Lower leg skin (tissue), 4 donors: ENCODE measurements at regions not wholly inside any gene's neighbourhood (a gene's known extent, or its start where the extent isn't known, plus 50 kb on each side); places are given as distances from the start of the nearest gene placed in this dataset.

Source experiments
- DNase-seq, 2 donors: peaks; one replicate each; pipeline ENCODE4 v3.0.0-alpha.2; 2019; ENCODE audit warnings: low spot score in 2 of 2
- H3K4me3 ChIP-seq: fragments of 200-600 bp; sonication (generic); 2 replicates; pipeline ENCODE4 v1.5.1; 2017; ENCODE audit warnings: mild to moderate bottlenecking, low read depth; ENCODE audit not compliant: poor library complexity, severe bottlenecking
- POLR2A ChIP-seq, 2 donors: fragments of 450-650 bp; IDR thresholded peaks; one replicate each; pipeline ENCODE4 v1.6.1; 2016 to 2017; ENCODE audit warnings: antibody characterized with exemption in 2 of 2, mild to moderate bottlenecking in 1 of 2, moderate library complexity in 1 of 2
- WGBS, 2 donors: methylation state at CpG; one replicate each; pipeline ENCODE4 v1.1.5; 2018; 5-methylcytosine and 5-hydroxymethylcytosine counted together
- intact Hi-C: fragments of 100-400 bp; cut with DNase I; formaldehyde crosslinking; loops from one replicate; pipeline ENCODE4 v1.15.0; 2023; ENCODE audit warnings: low total_unique reads
- TF ChIP-seq, protein P1 (sequence below), 3 donors: fragments of 450-650 bp; IDR thresholded peaks; one replicate each; pipeline ENCODE4 v1.5.1; 2016; ENCODE audit warnings: antibody characterized with exemption in 3 of 3, mild to moderate bottlenecking in 3 of 3, moderate library complexity in 2 of 3

DNA sequence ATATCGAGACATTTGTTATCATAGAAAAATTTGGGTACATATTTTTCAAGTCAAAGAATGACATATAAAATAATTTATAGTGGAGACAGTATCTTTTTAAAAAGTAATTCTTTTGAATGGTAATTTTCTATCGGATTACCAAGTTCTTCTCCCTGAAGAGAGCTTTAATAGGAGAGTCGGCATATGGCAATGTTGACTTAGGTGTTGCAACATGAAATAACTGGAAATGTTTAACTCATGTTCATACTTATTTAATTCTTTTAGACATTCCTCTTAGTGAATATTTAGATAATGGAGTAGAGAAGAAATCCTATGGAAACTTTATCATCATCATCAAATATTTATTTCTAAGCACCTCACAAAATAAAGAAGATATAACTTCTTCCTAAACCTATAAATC lies 118.2 kb upstream of the CTNND2 start:
- WGBS, 2 donors, result 51 to 69% methylated on average over 3 of the region's 3 CpGs
- intact Hi-C loops, result no loop called here
- TF ChIP-seq, protein P1, sequence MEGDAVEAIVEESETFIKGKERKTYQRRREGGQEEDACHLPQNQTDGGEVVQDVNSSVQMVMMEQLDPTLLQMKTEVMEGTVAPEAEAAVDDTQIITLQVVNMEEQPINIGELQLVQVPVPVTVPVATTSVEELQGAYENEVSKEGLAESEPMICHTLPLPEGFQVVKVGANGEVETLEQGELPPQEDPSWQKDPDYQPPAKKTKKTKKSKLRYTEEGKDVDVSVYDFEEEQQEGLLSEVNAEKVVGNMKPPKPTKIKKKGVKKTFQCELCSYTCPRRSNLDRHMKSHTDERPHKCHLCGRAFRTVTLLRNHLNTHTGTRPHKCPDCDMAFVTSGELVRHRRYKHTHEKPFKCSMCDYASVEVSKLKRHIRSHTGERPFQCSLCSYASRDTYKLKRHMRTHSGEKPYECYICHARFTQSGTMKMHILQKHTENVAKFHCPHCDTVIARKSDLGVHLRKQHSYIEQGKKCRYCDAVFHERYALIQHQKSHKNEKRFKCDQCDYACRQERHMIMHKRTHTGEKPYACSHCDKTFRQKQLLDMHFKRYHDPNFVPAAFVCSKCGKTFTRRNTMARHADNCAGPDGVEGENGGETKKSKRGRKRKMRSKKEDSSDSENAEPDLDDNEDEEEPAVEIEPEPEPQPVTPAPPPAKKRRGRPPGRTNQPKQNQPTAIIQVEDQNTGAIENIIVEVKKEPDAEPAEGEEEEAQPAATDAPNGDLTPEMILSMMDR (IDR thresholded peaks at IDR 0.05), result no peak
- TF ChIP-seq POLR2A (IDR thresholded peaks at IDR 0.05), result no peak
- H3K4me3 ChIP-seq, result no peak overlapping the region
- DNase-seq, result no peak

DNA sequence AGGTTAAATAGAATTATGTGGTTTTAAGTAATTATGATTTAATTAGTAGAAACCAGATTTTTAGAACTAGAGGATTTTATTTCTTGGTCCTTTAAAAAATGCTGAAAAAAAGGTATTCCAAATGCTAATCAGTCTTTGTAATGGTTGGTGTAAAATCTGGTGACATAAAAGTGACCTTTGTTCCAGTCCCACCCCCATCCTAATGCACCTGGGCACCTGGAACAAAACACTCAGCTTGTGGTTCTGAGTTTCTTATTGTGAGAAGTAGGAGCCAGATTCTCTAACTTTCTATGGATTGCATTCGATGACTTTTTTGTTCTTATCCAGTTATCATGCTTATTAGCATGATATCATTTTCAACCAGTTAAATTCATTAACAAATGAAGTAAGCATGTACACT lies 115.1 kb upstream of the CTNND2 start:
- TF ChIP-seq POLR2A (IDR thresholded peaks at IDR 0.05), result no peak
- TF ChIP-seq, protein P1 (IDR thresholded peaks at IDR 0.05), result no peak
- no peak for DNase-seq
- intact Hi-C loops, result no loop called here
- 88 to 93% methylated on average over 1 of the region's 1 CpG for WGBS, 2 donors
- H3K4me3 ChIP-seq, result no peak overlapping the region

DNA sequence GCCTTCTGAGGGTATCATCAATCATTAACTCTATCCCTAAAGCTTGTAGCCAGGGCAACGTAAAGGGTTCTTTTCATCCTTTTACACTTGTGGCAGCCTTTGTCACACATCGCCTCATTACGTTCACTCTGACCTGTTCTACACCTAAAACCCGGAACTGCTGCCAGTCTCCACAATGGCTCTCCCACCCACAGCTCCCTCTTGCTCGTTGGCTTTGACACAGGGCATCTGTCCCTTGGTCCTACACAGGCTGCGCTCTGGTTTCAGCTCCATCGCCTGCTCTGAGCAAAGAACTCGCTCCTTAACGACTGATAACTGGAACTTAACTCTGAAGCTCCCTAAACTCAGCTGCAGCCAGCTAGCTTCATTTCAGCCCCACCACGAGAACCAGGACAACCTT lies 112.8 kb upstream of the CTNND2 start:
- 76 to 80% methylated on average over 10 of the region's 10 CpGs for WGBS, 2 donors
- DNase-seq, result no peak
- no peak overlapping the region for H3K4me3 ChIP-seq
- intact Hi-C loops, result no loop called here
- TF ChIP-seq, protein P1 (IDR thresholded peaks at IDR 0.05), result no peak
- no peak for TF ChIP-seq POLR2A (IDR thresholded peaks at IDR 0.05)

DNA sequence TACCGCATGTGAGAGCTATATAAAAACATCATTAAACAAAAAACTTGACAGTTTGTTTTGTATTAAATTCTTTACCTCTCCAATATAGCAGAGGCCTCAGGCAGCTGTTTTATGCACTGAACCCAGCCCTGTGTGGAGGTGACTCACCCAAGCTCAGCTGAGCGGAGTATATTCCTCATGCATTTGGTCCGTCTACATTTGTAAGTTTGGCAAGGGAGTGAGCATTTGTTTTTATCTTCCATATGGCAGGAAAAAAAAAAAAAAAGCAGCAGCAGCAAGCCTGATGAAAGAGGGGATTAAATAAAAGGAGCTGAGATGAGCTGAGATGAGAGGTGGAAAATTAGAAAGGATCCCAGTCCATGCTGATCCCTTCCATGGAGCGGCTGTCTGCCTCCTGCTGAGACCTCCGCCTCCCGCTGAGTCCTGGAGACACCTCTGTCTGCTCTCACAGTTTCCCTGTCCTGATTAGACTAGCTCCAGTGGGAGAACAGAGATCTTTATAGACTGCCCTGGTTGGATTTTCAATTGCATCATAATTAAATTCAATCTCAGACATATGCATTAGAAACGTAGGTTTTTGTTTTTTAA lies 112.0 kb upstream of the CTNND2 start:
- 51 to 52% methylated on average over 7 of the region's 7 CpGs for WGBS, 2 donors
- no peak overlapping the region for H3K4me3 ChIP-seq
- intact Hi-C loops, result no loop called here
- no peak for DNase-seq
- no peak for TF ChIP-seq POLR2A (IDR thresholded peaks at IDR 0.05)
- TF ChIP-seq, protein P1 (IDR thresholded peaks at IDR 0.05), result no peak

DNA sequence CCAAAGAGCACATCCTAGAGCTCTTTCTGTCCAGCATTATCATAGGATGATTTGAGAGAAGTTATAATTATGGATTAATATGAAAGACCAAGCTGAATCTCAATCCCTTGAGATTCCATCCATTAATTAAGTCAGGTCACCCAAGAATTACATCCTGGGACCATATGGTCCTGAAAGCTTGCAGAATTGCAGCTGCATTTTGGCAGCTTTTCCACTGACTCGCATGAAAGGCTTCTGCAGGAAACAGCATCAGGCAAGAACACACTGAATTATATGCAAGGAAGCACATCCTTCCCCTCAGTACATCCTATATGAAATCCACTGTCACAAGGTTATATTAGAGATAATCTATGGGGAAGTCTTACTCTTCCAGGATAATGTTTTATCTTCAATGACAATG lies 109.1 kb upstream of the CTNND2 start:
- intact Hi-C loops, result no loop called here
- no peak overlapping the region for H3K4me3 ChIP-seq
- no peak for DNase-seq
- WGBS, 2 donors, result 39 to 47% methylated on average over 1 of the region's 1 CpG
- TF ChIP-seq POLR2A (IDR thresholded peaks at IDR 0.05), result no peak
- TF ChIP-seq, protein P1 (IDR thresholded peaks at IDR 0.05), result no peak

DNA sequence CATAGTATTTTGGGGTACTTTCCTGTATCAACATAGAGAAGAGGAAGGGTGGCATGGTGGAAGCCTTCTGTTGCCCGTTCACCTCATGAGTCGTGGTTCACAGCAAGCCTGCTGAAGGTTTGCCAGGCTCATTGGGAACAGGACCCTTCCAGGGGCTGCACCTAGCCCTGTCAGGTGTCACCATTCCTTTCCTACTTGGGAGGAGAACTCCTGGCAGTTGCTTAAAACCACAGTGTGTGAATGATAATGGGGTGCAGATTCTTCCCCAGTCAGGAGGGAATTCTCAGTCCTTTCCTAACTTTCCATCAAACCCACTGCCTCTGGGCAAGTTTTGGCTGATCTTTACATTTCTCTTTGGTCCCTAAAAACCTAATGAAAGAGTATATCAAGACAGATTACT lies 99.4 kb upstream of the CTNND2 start:
- intact Hi-C loops, result no loop called here
- no peak overlapping the region for H3K4me3 ChIP-seq
- 76 to 79% methylated on average over 2 of the region's 2 CpGs for WGBS, 2 donors
- TF ChIP-seq, protein P1 (IDR thresholded peaks at IDR 0.05), result no peak
- no peak for TF ChIP-seq POLR2A (IDR thresholded peaks at IDR 0.05)
- no peak for DNase-seq
